Endothelial cell (in vitro differentiated cells): ENCODE measurements at regions not wholly inside any gene's neighbourhood (a gene's known extent, or its start where the extent isn't known, plus 50 kb on each side); places are given as distances from the start of the nearest gene placed in this dataset.
"Not testable (repeated sequence)": the region's sequence is repeated elsewhere in the genome, so short reads cannot be mapped to it uniquely, and the experiment has no call there.

Experiments
- DNase-seq: peaks from one replicate; pipeline ENCODE4 v3.0.0; 2021; ENCODE audit warnings: low spot score
- H3K27ac Mint-ChIP-seq: one replicate; pipeline ENCODE4 v1.8.0; 2021; ENCODE audit warnings: mixed read lengths, inconsistent platforms; ENCODE audit not compliant: unreplicated experiment
- H3K27me3 Mint-ChIP-seq: one replicate; pipeline ENCODE4 v1.8.0; 2021; ENCODE audit warnings: mild to moderate bottlenecking, moderate library complexity, mixed read lengths, inconsistent platforms; ENCODE audit not compliant: unreplicated experiment
- H3K36me3 Mint-ChIP-seq: one replicate; pipeline ENCODE4 v1.8.0; 2021; ENCODE audit warnings: mild to moderate bottlenecking, low read depth, mixed read lengths, inconsistent platforms; ENCODE audit not compliant: unreplicated experiment
- H3K4me1 Mint-ChIP-seq: one replicate; pipeline ENCODE4 v1.8.0; 2021; ENCODE audit warnings: mild to moderate bottlenecking, mixed read lengths, inconsistent platforms; ENCODE audit not compliant: unreplicated experiment
- H3K4me3 Mint-ChIP-seq: one replicate; pipeline ENCODE4 v1.8.0; 2021; ENCODE audit warnings: mild to moderate bottlenecking, mixed read lengths, inconsistent platforms; ENCODE audit not compliant: unreplicated experiment
- H3K9me3 Mint-ChIP-seq: one replicate; pipeline ENCODE4 v1.8.0; 2021; ENCODE audit warnings: mixed read lengths, inconsistent platforms; ENCODE audit not compliant: unreplicated experiment
- CTCF ChIP-seq: fragments of 200-600 bp; sonication (generic); IDR thresholded peaks from one replicate; pipeline ENCODE4 v1.5.0; 2021; ENCODE audit warnings: antibody characterized with exemption; ENCODE audit not compliant: unreplicated experiment

- no peak for DNase-seq
- H3K27ac Mint-ChIP-seq, result no peak overlapping the region
- no peaks in the 10 kb centered on the region for H3K4me1 Mint-ChIP-seq
- no peaks in the 10 kb centered on the region for H3K36me3 Mint-ChIP-seq
- no peaks in the 10 kb centered on the region for H3K9me3 Mint-ChIP-seq
- no peak overlapping the region for H3K4me3 Mint-ChIP-seq
- no peak for TF ChIP-seq CTCF
- H3K27me3 Mint-ChIP-seq, result no peaks in the 10 kb centered on the region
These were observed 301.3 kb downstream of the REEP3 start for GRCh38 chr10:63822496-63822895.

GRCh38 chr10:63825111-63825510, 303.9 kb downstream of the REEP3 start:
- H3K9me3 Mint-ChIP-seq, result no peaks in the 10 kb centered on the region
- H3K36me3 Mint-ChIP-seq, result no peaks in the 10 kb centered on the region
- no peak overlapping the region for H3K27ac Mint-ChIP-seq
- no peaks in the 10 kb centered on the region for H3K27me3 Mint-ChIP-seq
- peaks cover 3% of the 10 kb centered on the region for H3K4me1 Mint-ChIP-seq
- no peak for DNase-seq
- TF ChIP-seq CTCF, result no peak
- H3K4me3 Mint-ChIP-seq, result no peak overlapping the region

GRCh38 chr10:63825766-63826165, 304.6 kb downstream of the REEP3 start:
- no peaks in the 10 kb centered on the region for H3K9me3 Mint-ChIP-seq
- no peak overlapping the region for H3K4me3 Mint-ChIP-seq
- H3K36me3 Mint-ChIP-seq, result no peaks in the 10 kb centered on the region
- peaks cover 3% of the 10 kb centered on the region for H3K4me1 Mint-ChIP-seq
- no peaks in the 10 kb centered on the region for H3K27me3 Mint-ChIP-seq
- H3K27ac Mint-ChIP-seq, result no peak overlapping the region
- no peak for DNase-seq
- TF ChIP-seq CTCF, result no peak

GRCh38 chr10:63827018-63827417, 305.8 kb downstream of the REEP3 start:
- H3K4me1 Mint-ChIP-seq, H3K36me3 Mint-ChIP-seq, H3K27ac Mint-ChIP-seq, H3K27me3 Mint-ChIP-seq, DNase-seq, H3K9me3 Mint-ChIP-seq, H3K4me3 Mint-ChIP-seq: not testable (repeated sequence)

GRCh38 chr10:63829020-63829419, 307.8 kb downstream of the REEP3 start:
- TF ChIP-seq CTCF, result no peak
- DNase-seq, result no peak
- H3K9me3 Mint-ChIP-seq, result no peaks in the 10 kb centered on the region
- H3K27me3 Mint-ChIP-seq, result no peaks in the 10 kb centered on the region
- no peaks in the 10 kb centered on the region for H3K36me3 Mint-ChIP-seq
- H3K27ac Mint-ChIP-seq, result no peak overlapping the region
- peaks cover 3% of the 10 kb centered on the region for H3K4me1 Mint-ChIP-seq
- no peak overlapping the region for H3K4me3 Mint-ChIP-seq
